WTC11 (cell line): ENCODE measurements at regions not wholly inside any gene's neighbourhood (a gene's known extent, or its start where the extent isn't known, plus 50 kb on each side); places are given as distances from the start of the nearest gene placed in this dataset.

Experiments
- ATAC-seq: fragments of 200-7000 bp; cut with Tn5 transposase; 2 replicates; pipeline ENCODE4 v1.10.0; 2021; ENCODE audit warnings: mild to moderate bottlenecking, moderate library complexity
- CTCF ChIA-PET: fragments of 300-600 bp; sonication (Branson Sonifier 250); formaldehyde crosslinking; loops from one replicate; lab custom pipeline; 2021; ENCODE audit warnings: antibody characterized with exemption; lab: Charles Lee
- POLR2A ChIA-PET: fragments of 350-600 bp; sonication (Branson Sonifier 250); formaldehyde crosslinking; loops from one replicate; lab custom pipeline; 2021; ENCODE audit warnings: antibody characterized with exemption; lab: Charles Lee
- DNase-seq: peaks from one replicate; pipeline ENCODE4 v3.0.0; 2021; ENCODE audit warnings: low spot score
- H3K27ac Mint-ChIP-seq: 2 replicates; pipeline ENCODE4 v1.8.0; 2021; ENCODE audit warnings: mixed read lengths
- H3K27me3 Mint-ChIP-seq: 2 replicates; pipeline ENCODE4 v1.8.0; 2021; ENCODE audit warnings: low read depth, mild to moderate bottlenecking, moderate library complexity, mixed read lengths
- H3K36me3 Mint-ChIP-seq: 2 replicates; pipeline ENCODE4 v1.8.0; 2021; ENCODE audit warnings: mixed read lengths
- H3K4me1 Mint-ChIP-seq: 2 replicates; pipeline ENCODE4 v1.8.0; 2022; ENCODE audit warnings: mixed read lengths
- H3K4me3 Mint-ChIP-seq: 2 replicates; pipeline ENCODE4 v1.8.0; 2021; ENCODE audit warnings: mild to moderate bottlenecking, moderate library complexity, mixed read lengths
- H3K9me3 Mint-ChIP-seq: 2 replicates; pipeline ENCODE4 v1.8.0; 2021; ENCODE audit warnings: mixed read lengths
- CBFB ChIP-seq: sonication (generic); formaldehyde crosslinking; IDR thresholded peaks from 2 replicates; pipeline ENCODE4 v1.8.1; 2022; ENCODE audit warnings: mild to moderate bottlenecking, low read depth, missing genetic modification reagents
- EMX1 ChIP-seq: fragments of 250-450 bp; sonication (Bioruptor Pico); IDR thresholded peaks from 2 replicates; pipeline ENCODE4 v1.8.0; 2021; ENCODE audit warnings: mild to moderate bottlenecking
- ESRRA ChIP-seq: sonication (generic); formaldehyde crosslinking; IDR thresholded peaks from 2 replicates; pipeline ENCODE4 v1.8.1; 2022; ENCODE audit warnings: mild to moderate bottlenecking, missing genetic modification reagents, borderline replicate concordance
- ETV6 ChIP-seq: sonication (generic); formaldehyde crosslinking; IDR thresholded peaks from 2 replicates; pipeline ENCODE4 v1.8.1; 2022; ENCODE audit warnings: mild to moderate bottlenecking, missing genetic modification reagents
- FOXP1 ChIP-seq: sonication (generic); formaldehyde crosslinking; IDR thresholded peaks from 2 replicates; pipeline ENCODE4 v1.8.0; 2022; ENCODE audit warnings: missing genetic modification reagents, mild to moderate bottlenecking, moderate library complexity, borderline replicate concordance
- MXD4 ChIP-seq: fragments of 250-450 bp; sonication (Bioruptor Pico); IDR thresholded peaks from 2 replicates; pipeline ENCODE4 v1.8.0; 2021; ENCODE audit warnings: mild to moderate bottlenecking, moderate library complexity, borderline replicate concordance
- NFATC4 ChIP-seq: fragments of 250-450 bp; sonication (Bioruptor Pico); IDR thresholded peaks from 2 replicates; pipeline ENCODE4 v1.9.0; 2021; ENCODE audit warnings: mild to moderate bottlenecking
- PRRX2 ChIP-seq: fragments of 250-450 bp; sonication (Bioruptor Pico); IDR thresholded peaks from 2 replicates; pipeline ENCODE4 v1.8.0; 2021; ENCODE audit warnings: mild to moderate bottlenecking
- TCF7 ChIP-seq: sonication (generic); formaldehyde crosslinking; IDR thresholded peaks from 2 replicates; pipeline ENCODE4 v1.8.0; 2022; ENCODE audit warnings: mild to moderate bottlenecking, low read depth, missing genetic modification reagents, moderate library complexity
- TEAD4 ChIP-seq: sonication (generic); formaldehyde crosslinking; IDR thresholded peaks from 2 replicates; pipeline ENCODE4 v1.8.0; 2022; ENCODE audit warnings: mild to moderate bottlenecking, missing genetic modification reagents
- TP53 ChIP-seq: sonication (generic); formaldehyde crosslinking; IDR thresholded peaks from 2 replicates; pipeline ENCODE4 v1.8.1; 2023; ENCODE audit warnings: mild to moderate bottlenecking, missing genetic modification reagents
- ZNF138 ChIP-seq: sonication (generic); formaldehyde crosslinking; conservative IDR thresholded peaks from 2 replicates; pipeline ENCODE4 v1.8.1; 2022; ENCODE audit warnings: mild to moderate bottlenecking, moderate library complexity, missing genetic modification reagents
- ZNF219 ChIP-seq: sonication (generic); formaldehyde crosslinking; IDR thresholded peaks from 2 replicates; pipeline ENCODE4 v1.8.0; 2023; ENCODE audit warnings: missing genetic modification reagents, mild to moderate bottlenecking, borderline replicate concordance
- ZNF232 ChIP-seq: sonication (generic); formaldehyde crosslinking; IDR thresholded peaks from 2 replicates; pipeline ENCODE4 v1.8.0; 2022; ENCODE audit warnings: mild to moderate bottlenecking, missing genetic modification reagents
- ZNF416 ChIP-seq: fragments of 250-450 bp; sonication (Bioruptor Pico); IDR thresholded peaks from 2 replicates; pipeline ENCODE4 v1.9.0; 2021; ENCODE audit warnings: mild to moderate bottlenecking, inconsistent platforms
- TF ChIP-seq, protein P1 (sequence below): sonication (generic); formaldehyde crosslinking; IDR thresholded peaks from 2 replicates; pipeline ENCODE4 v1.8.1; 2023; ENCODE audit warnings: mild to moderate bottlenecking, missing genetic modification reagents, borderline replicate concordance
- TF ChIP-seq, protein P2 (sequence below): fragments of 250-450 bp; sonication (Bioruptor Pico); IDR thresholded peaks from 2 replicates; pipeline ENCODE4 v2.1.2; 2022; ENCODE audit warnings: mild to moderate bottlenecking, moderate library complexity
- TF ChIP-seq, protein P3 (sequence below): fragments of 200-600 bp; IDR thresholded peaks from 2 replicates; pipeline ENCODE4 v1.8.0; 2022; ENCODE audit warnings: antibody characterized with exemption
- TF ChIP-seq, protein P4 (sequence below): sonication (generic); formaldehyde crosslinking; IDR thresholded peaks from 2 replicates; pipeline ENCODE4 v1.8.0; 2023; ENCODE audit warnings: mild to moderate bottlenecking, missing genetic modification reagents

- TF ChIP-seq, protein P1, sequence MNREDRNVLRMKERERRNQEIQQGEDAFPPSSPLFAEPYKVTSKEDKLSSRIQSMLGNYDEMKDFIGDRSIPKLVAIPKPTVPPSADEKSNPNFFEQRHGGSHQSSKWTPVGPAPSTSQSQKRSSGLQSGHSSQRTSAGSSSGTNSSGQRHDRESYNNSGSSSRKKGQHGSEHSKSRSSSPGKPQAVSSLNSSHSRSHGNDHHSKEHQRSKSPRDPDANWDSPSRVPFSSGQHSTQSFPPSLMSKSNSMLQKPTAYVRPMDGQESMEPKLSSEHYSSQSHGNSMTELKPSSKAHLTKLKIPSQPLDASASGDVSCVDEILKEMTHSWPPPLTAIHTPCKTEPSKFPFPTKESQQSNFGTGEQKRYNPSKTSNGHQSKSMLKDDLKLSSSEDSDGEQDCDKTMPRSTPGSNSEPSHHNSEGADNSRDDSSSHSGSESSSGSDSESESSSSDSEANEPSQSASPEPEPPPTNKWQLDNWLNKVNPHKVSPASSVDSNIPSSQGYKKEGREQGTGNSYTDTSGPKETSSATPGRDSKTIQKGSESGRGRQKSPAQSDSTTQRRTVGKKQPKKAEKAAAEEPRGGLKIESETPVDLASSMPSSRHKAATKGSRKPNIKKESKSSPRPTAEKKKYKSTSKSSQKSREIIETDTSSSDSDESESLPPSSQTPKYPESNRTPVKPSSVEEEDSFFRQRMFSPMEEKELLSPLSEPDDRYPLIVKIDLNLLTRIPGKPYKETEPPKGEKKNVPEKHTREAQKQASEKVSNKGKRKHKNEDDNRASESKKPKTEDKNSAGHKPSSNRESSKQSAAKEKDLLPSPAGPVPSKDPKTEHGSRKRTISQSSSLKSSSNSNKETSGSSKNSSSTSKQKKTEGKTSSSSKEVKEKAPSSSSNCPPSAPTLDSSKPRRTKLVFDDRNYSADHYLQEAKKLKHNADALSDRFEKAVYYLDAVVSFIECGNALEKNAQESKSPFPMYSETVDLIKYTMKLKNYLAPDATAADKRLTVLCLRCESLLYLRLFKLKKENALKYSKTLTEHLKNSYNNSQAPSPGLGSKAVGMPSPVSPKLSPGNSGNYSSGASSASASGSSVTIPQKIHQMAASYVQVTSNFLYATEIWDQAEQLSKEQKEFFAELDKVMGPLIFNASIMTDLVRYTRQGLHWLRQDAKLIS, result no peak
- TF ChIP-seq CBFB (CRISPR knock-in tag) (0 out of 2 replicates have a peak, but pooled peaks have one; percentile 14), NFATC4 (no peak), ZNF219 (CRISPR knock-in tag) (no peak), ESRRA (CRISPR knock-in tag) (no peak), TCF7 (CRISPR knock-in tag) (no peak), PRRX2 (no peak), ZNF138 (CRISPR knock-in tag) (0 out of 2 replicates have a peak, but pooled peaks have one; percentile 57), FOXP1 (CRISPR knock-in tag) (no peak), TEAD4 (CRISPR knock-in tag) (no peak)
- TF ChIP-seq, protein P2, sequence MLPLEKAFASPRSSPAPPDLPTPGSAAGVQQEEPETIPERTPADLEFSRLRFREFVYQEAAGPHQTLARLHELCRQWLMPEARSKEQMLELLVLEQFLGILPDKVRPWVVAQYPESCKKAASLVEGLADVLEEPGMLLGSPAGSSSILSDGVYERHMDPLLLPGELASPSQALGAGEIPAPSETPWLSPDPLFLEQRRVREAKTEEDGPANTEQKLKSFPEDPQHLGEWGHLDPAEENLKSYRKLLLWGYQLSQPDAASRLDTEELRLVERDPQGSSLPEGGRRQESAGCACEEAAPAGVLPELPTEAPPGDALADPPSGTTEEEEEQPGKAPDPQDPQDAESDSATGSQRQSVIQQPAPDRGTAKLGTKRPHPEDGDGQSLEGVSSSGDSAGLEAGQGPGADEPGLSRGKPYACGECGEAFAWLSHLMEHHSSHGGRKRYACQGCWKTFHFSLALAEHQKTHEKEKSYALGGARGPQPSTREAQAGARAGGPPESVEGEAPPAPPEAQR (CRISPR knock-in tag), result peak; percentile 56; the same call in 1 of the 2 replicates
Observed at GRCh38 chr4:54986095-54986846, 139.1 kb downstream of the KDR start (continued).

- peak; percentile 66 for DNase-seq
- CTCF ChIA-PET, result interaction anchor here (0.7 to 1.8 kb wide), 4 partner anchors 9 to 346 kb away, joined by 3 to 5 read pairs (median 4); no protein-coding TSS in a partner anchor
- Mint-ChIP-seq H3K27ac (peak overlapping the region; percentile 38; the same call in 1 of the 2 replicates), H3K4me1 (peaks cover 10% of the 10 kb centered on the region), H3K4me3 (no peak overlapping the region), H3K36me3 (peaks cover 6% of the 10 kb centered on the region), H3K9me3 (peaks cover 15% of the 10 kb centered on the region), H3K27me3 (no peaks in the 10 kb centered on the region; the same call in 1 of the 2 replicates)
- ATAC-seq, result peak; percentile 98
- POLR2A ChIA-PET, result no interaction called here
- TF ChIP-seq MXD4 (peak; percentile 22; the same call in 1 of the 2 replicates), ZNF416 (CRISPR knock-in tag) (0 out of 2 replicates have a peak, but pooled peaks have one; percentile 32), EMX1 (CRISPR knock-in tag) (0 out of 2 replicates have a peak, but pooled peaks have one; percentile 66), TP53 (CRISPR knock-in tag) (0 out of 2 replicates have a peak, but pooled peaks have one; percentile 45), ZNF219 (CRISPR knock-in tag) (no peak), PRRX2 (0 out of 2 replicates have a peak, but pooled peaks have one; percentile 56), ZNF232 (CRISPR knock-in tag) (no peak), ETV6 (CRISPR knock-in tag) (peak; percentile 50; the same call in 1 of the 2 replicates)
- TF ChIP-seq, protein P3, sequence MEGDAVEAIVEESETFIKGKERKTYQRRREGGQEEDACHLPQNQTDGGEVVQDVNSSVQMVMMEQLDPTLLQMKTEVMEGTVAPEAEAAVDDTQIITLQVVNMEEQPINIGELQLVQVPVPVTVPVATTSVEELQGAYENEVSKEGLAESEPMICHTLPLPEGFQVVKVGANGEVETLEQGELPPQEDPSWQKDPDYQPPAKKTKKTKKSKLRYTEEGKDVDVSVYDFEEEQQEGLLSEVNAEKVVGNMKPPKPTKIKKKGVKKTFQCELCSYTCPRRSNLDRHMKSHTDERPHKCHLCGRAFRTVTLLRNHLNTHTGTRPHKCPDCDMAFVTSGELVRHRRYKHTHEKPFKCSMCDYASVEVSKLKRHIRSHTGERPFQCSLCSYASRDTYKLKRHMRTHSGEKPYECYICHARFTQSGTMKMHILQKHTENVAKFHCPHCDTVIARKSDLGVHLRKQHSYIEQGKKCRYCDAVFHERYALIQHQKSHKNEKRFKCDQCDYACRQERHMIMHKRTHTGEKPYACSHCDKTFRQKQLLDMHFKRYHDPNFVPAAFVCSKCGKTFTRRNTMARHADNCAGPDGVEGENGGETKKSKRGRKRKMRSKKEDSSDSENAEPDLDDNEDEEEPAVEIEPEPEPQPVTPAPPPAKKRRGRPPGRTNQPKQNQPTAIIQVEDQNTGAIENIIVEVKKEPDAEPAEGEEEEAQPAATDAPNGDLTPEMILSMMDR, result 0 out of 2 replicates have a peak, but pooled peaks have one; percentile 11
- TF ChIP-seq, protein P4, sequence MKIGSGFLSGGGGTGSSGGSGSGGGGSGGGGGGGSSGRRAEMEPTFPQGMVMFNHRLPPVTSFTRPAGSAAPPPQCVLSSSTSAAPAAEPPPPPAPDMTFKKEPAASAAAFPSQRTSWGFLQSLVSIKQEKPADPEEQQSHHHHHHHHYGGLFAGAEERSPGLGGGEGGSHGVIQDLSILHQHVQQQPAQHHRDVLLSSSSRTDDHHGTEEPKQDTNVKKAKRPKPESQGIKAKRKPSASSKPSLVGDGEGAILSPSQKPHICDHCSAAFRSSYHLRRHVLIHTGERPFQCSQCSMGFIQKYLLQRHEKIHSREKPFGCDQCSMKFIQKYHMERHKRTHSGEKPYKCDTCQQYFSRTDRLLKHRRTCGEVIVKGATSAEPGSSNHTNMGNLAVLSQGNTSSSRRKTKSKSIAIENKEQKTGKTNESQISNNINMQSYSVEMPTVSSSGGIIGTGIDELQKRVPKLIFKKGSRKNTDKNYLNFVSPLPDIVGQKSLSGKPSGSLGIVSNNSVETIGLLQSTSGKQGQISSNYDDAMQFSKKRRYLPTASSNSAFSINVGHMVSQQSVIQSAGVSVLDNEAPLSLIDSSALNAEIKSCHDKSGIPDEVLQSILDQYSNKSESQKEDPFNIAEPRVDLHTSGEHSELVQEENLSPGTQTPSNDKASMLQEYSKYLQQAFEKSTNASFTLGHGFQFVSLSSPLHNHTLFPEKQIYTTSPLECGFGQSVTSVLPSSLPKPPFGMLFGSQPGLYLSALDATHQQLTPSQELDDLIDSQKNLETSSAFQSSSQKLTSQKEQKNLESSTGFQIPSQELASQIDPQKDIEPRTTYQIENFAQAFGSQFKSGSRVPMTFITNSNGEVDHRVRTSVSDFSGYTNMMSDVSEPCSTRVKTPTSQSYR (CRISPR knock-in tag), result no peak
Observed at GRCh38 chr4:54976682-54977081, 148.7 kb downstream of the KDR start.
